HepG2 (cell line): ENCODE measurements at regions not wholly inside any gene's neighbourhood (a gene's known extent, or its start where the extent isn't known, plus 50 kb on each side); places are given as distances from the start of the nearest gene placed in this dataset.

ENCODE experiments used
- ATAC-seq: fragments of 200-7000 bp; cut with Tn5 transposase; 3 replicates; pipeline ENCODE4 v1.9.1; 2020; ENCODE audit warnings: mild to moderate bottlenecking, moderate library complexity
- BruUV-seq: library from RNA; stranded (reverse); fragments of 400-500 nt; replicated peaks from 2 replicates; lab custom pipeline; 2021; lab: Mats Ljungman, UMichigan
- CTCF ChIA-PET: fragments of 300-600 bp; formaldehyde crosslinking; extraction: SDS; loops from one replicate; lab custom pipeline; 2021; ENCODE audit warnings: low total read pairs, inconsistent platforms, low intra/inter-chr PET ratio; lab: Yijun Ruan, JAX
- POLR2A ChIA-PET: fragments of 350-600 bp; sonication (Branson Sonifier 250); formaldehyde crosslinking; loops from one replicate; lab custom pipeline; 2020; ENCODE audit warnings: antibody characterized with exemption, inconsistent platforms; lab: Yijun Ruan, JAX
- DNase-seq: peaks from one replicate; pipeline ENCODE4 v3.0.0-alpha.2; 2015; ENCODE audit warnings: low spot score
- FAIRE-seq: peaks from 3 replicates; lab custom pipeline; 2011; peaks lifted over from hg19 to GRCh38; lab: Jason Lieb, UNC
- H2AFZ ChIP-seq: one replicate; pipeline ENCODE4 v1.6.1; 2011; ENCODE audit warnings: low read length, inconsistent platforms
- H3K27ac ChIP-seq: fragments of 300-600 bp; 3 replicates; pipeline ENCODE4 v1.8.0; 2011; ENCODE audit warnings: mixed run types, mild to moderate bottlenecking, mixed read lengths, low read length, inconsistent platforms; ENCODE audit not compliant: insufficient read depth; ENCODE audit errors: extremely low read length
- H3K27me3 ChIP-seq, 2 experiments: fragments of 200-600 bp in 1 of 2; 2 replicates in 1 of 2; 3 replicates in 1 of 2; pipeline versions ENCODE4 v1.6.0 to v1.8.0; 2011; ENCODE audit warnings: low read length in 2 of 2, mild to moderate bottlenecking in 2 of 2, moderate library complexity in 2 of 2, inconsistent platforms in 1 of 2; ENCODE audit not compliant: insufficient read depth in 2 of 2, control insufficient read depth in 1 of 2
- H3K36me3 ChIP-seq, 2 experiments: fragments of 200-600 bp in 1 of 2; replicated peaks in 1 of 2; 2 replicates in 1 of 2; 3 replicates in 1 of 2; pipeline versions ENCODE4 v1.5.1 to v1.8.0; 2011; ENCODE audit warnings: low read length in 2 of 2, inconsistent platforms in 1 of 2; ENCODE audit not compliant: insufficient read depth in 2 of 2, control insufficient read depth in 1 of 2
- H3K4me1 ChIP-seq: 2 replicates; pipeline ENCODE4 v1.5.1; 2012; ENCODE audit warnings: low read length, inconsistent platforms; ENCODE audit not compliant: insufficient read depth
- H3K4me2 ChIP-seq: 2 replicates; pipeline ENCODE4 v1.6.0; 2011; ENCODE audit warnings: low read depth, low read length, inconsistent platforms
- H3K4me3 ChIP-seq, 3 experiments: fragments of 200-600 bp in 1 of 3; sonication (generic), shearing (Covaris generic) in 1 of 3; replicated peaks in 1 of 3; 2 replicates each; pipeline ENCODE4 v1.5.1; 2011 to 2016; ENCODE audit warnings: low read length in 3 of 3, inconsistent platforms in 2 of 3, low read depth in 2 of 3, mild to moderate bottlenecking in 2 of 3, control low read depth in 1 of 3, mixed read lengths in 1 of 3; ENCODE audit not compliant: insufficient read depth in 1 of 3
- H3K79me2 ChIP-seq: one replicate; pipeline ENCODE4 v1.6.1; 2011; ENCODE audit warnings: low read length, inconsistent platforms; ENCODE audit not compliant: insufficient read depth
- H3K9ac ChIP-seq: 2 replicates; pipeline ENCODE4 v1.6.0; 2011; ENCODE audit warnings: mild to moderate bottlenecking, low read depth, low read length, inconsistent platforms; ENCODE audit not compliant: insufficient read depth
- H3K9me3 ChIP-seq: 2 replicates; pipeline ENCODE4 v1.5.1; 2012; ENCODE audit warnings: mild to moderate bottlenecking, low read length
- H4K20me1 ChIP-seq: 2 replicates; pipeline ENCODE4 v1.6.0; 2011; ENCODE audit warnings: inconsistent platforms, mild to moderate bottlenecking, low read length, moderate library complexity; ENCODE audit not compliant: insufficient read depth
- FOSL2 ChIP-seq: sonication (generic); formaldehyde crosslinking; IDR thresholded peaks from 2 replicates; pipeline ENCODE4 v1.4.0; 2020; ENCODE audit warnings: missing genetic modification reagents
- GTF2F1 ChIP-seq: fragments of 150-350 bp; IDR thresholded peaks from 2 replicates; pipeline ENCODE4 v1.6.1; 2014; ENCODE audit warnings: low read length
- KLF11 ChIP-seq: IDR thresholded peaks from 2 replicates; pipeline ENCODE4 v1.6.1; 2016; ENCODE audit warnings: missing compliant biosample characterization
- KLF16 ChIP-seq, 2 experiments: sonication (generic) in 1 of 2; formaldehyde crosslinking in 1 of 2; IDR thresholded peaks; 2 replicates each; pipeline versions ENCODE4 v1.6.1 to v1.8.0; 2016 to 2023; ENCODE audit warnings: missing genetic modification reagents in 2 of 2, missing compliant biosample characterization in 1 of 2
- MED1 ChIP-seq: sonication (generic); formaldehyde crosslinking; IDR thresholded peaks from 2 replicates; pipeline ENCODE4 v1.4.0; 2020; ENCODE audit warnings: missing genetic modification reagents
- SNAI1 ChIP-seq: sonication (generic); formaldehyde crosslinking; IDR thresholded peaks from 2 replicates; pipeline ENCODE4 v1.5.0; 2020; ENCODE audit warnings: mild to moderate bottlenecking, missing genetic modification reagents, borderline replicate concordance
- SP5 ChIP-seq: IDR thresholded peaks from 2 replicates; pipeline ENCODE4 v1.6.1; 2016; ENCODE audit warnings: low read depth, borderline replicate concordance
- TBX2 ChIP-seq: sonication (generic); formaldehyde crosslinking; IDR thresholded peaks from 2 replicates; pipeline ENCODE4 v1.5.0; 2020; ENCODE audit warnings: missing genetic modification reagents, mild to moderate bottlenecking, borderline replicate concordance
- ZNF256 ChIP-seq: sonication (generic); formaldehyde crosslinking; conservative IDR thresholded peaks from 2 replicates; pipeline ENCODE4 v1.4.0; 2020; ENCODE audit warnings: missing genetic modification reagents
- ZNF569 ChIP-seq: sonication (generic); formaldehyde crosslinking; IDR thresholded peaks from 2 replicates; pipeline ENCODE4 v1.5.0; 2020; ENCODE audit warnings: mild to moderate bottlenecking, missing genetic modification reagents, moderate library complexity, borderline replicate concordance
- ZNF816 ChIP-seq: sonication (generic); formaldehyde crosslinking; IDR thresholded peaks from 2 replicates; pipeline ENCODE4 v1.8.0; 2022; ENCODE audit warnings: missing genetic modification reagents, mild to moderate bottlenecking, borderline replicate concordance
- WGBS: methylation state at CpG from one replicate; pipeline ENCODE4 v1.1.6; 2017; ENCODE audit warnings: low lambda C conversion rate; 5-methylcytosine and 5-hydroxymethylcytosine counted together
- in situ Hi-C: cut with HindIII; loops from 2 replicates; pipeline ENCODE4 v1.10.0; 2017; ENCODE audit warnings: low pct_unique_long_range_greater_than_20kb; ENCODE audit not compliant: extremely low pct_ligation_motif_present
- intact Hi-C: fragments of 100-400 bp; cut with micrococcal nuclease; formaldehyde crosslinking; loops from one replicate; pipeline ENCODE4 v1.10.0; 2022; ENCODE audit not compliant: unreplicated experiment
- TF ChIP-seq, protein P1 (sequence below): sonication (generic); formaldehyde crosslinking; IDR thresholded peaks from 2 replicates; pipeline ENCODE4 v1.5.0; 2020; ENCODE audit warnings: missing genetic modification reagents, mild to moderate bottlenecking, borderline replicate concordance
- TF ChIP-seq, protein P2 (sequence below): sonication (generic); formaldehyde crosslinking; IDR thresholded peaks from 2 replicates; pipeline ENCODE4 v1.9.0; 2021; ENCODE audit warnings: missing genetic modification reagents, mild to moderate bottlenecking, borderline replicate concordance
- TF ChIP-seq, protein P3 (sequence below): sonication (generic); formaldehyde crosslinking; IDR thresholded peaks from 2 replicates; pipeline ENCODE4 v1.5.0; 2020; ENCODE audit warnings: missing genetic modification reagents, mild to moderate bottlenecking, borderline replicate concordance
- TF ChIP-seq, protein P4 (sequence below): sonication (generic); formaldehyde crosslinking; IDR thresholded peaks from 2 replicates; pipeline ENCODE4 v1.4.0; 2020; ENCODE audit warnings: missing genetic modification reagents
- TF ChIP-seq, protein P5 (sequence below): sonication (generic); formaldehyde crosslinking; IDR thresholded peaks from 2 replicates; pipeline ENCODE4 v1.4.0; 2020; ENCODE audit warnings: mild to moderate bottlenecking, low read depth, missing genetic modification reagents
- TF ChIP-seq, protein P6 (sequence below): sonication (generic); formaldehyde crosslinking; IDR thresholded peaks from 2 replicates; pipeline ENCODE4 v1.5.1; 2020; ENCODE audit warnings: missing genetic modification reagents, mild to moderate bottlenecking, borderline replicate concordance
- TF ChIP-seq, protein P7 (sequence below): sonication (generic); formaldehyde crosslinking; IDR thresholded peaks from 2 replicates; pipeline ENCODE4 v1.5.0; 2020; ENCODE audit warnings: missing genetic modification reagents

DNA sequence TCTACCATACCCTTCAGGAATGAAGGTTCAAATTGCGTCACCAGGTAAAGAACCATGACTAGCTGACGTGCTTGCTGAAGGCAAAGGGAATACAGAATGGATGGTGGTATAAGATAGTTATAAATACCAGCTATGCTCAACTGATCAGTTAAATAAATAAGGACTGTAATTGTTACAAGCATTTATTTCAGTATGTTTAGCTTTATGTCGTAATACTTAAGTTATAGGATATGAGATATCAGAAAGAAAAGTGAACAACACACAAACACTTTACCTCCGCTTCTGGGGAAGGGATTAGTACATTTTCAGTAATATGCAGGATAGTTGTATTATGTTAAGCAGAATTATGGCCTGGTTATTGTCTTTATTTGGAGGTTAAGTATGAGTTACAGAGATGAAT is 416.1 kb downstream of the BTG1 start:
- no peaks in the 10 kb centered on the region for H3K4me1 ChIP-seq
- ATAC-seq (no peak), DNase-seq (no peak), FAIRE-seq (no peak)
- H3K79me2 ChIP-seq: no peaks in the 10 kb centered on the region
- no peak overlapping the region for H2AFZ ChIP-seq
- BruUV-seq: no TSS peak
- H3K27me3 ChIP-seq: no peaks in the 10 kb centered on the region
- H3K4me3 ChIP-seq: no peak overlapping the region
- H3K36me3 ChIP-seq: no peaks in the 10 kb centered on the region
- intact Hi-C loops (no loop called here), in situ Hi-C loops (no loop called here)
- 0 out of 2 replicates have a peak, but pooled peaks cover 1% of the 10 kb centered on the region for H3K9me3 ChIP-seq
- H3K4me2 ChIP-seq: no peak overlapping the region
- H4K20me1 ChIP-seq: no peaks in the 10 kb centered on the region
- no peak overlapping the region for H3K9ac ChIP-seq
- CTCF ChIA-PET: no interaction called here
- WGBS: 13% methylated on average over 4 of the region's 4 CpGs
- TF ChIP-seq, protein P1, sequence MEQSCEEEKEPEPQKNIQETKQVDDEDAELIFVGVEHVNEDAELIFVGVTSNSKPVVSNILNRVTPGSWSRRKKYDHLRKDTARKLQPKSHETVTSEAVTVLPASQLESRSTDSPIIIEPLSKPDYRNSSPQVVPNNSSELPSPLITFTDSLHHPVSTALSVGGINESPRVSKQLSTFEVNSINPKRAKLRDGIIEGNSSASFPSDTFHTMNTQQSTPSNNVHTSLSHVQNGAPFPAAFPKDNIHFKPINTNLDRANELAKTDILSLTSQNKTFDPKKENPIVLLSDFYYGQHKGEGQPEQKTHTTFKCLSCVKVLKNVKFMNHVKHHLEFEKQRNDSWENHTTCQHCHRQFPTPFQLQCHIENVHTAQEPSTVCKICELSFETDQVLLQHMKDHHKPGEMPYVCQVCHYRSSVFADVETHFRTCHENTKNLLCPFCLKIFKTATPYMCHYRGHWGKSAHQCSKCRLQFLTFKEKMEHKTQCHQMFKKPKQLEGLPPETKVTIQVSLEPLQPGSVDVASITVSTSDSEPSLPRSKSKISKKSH (CRISPR knock-in tag): no peak
- TF ChIP-seq, protein P2, sequence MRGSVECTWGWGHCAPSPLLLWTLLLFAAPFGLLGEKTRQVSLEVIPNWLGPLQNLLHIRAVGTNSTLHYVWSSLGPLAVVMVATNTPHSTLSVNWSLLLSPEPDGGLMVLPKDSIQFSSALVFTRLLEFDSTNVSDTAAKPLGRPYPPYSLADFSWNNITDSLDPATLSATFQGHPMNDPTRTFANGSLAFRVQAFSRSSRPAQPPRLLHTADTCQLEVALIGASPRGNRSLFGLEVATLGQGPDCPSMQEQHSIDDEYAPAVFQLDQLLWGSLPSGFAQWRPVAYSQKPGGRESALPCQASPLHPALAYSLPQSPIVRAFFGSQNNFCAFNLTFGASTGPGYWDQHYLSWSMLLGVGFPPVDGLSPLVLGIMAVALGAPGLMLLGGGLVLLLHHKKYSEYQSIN (CRISPR knock-in tag): no peak
- TF ChIP-seq, protein P3, sequence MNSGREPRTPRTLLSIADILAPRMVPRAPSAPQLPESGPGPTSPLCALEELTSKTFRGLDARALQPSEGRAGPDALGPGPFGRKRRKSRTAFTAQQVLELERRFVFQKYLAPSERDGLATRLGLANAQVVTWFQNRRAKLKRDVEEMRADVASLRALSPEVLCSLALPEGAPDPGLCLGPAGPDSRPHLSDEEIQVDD (CRISPR knock-in tag): no peak
- TF ChIP-seq KLF16 (CRISPR knock-in tag; IDR thresholded peaks at IDR 0.05): no peak
- no peak for TF ChIP-seq MED1 (CRISPR knock-in tag)
- TF ChIP-seq TBX2 (CRISPR knock-in tag): no peak
- TF ChIP-seq, protein P4, sequence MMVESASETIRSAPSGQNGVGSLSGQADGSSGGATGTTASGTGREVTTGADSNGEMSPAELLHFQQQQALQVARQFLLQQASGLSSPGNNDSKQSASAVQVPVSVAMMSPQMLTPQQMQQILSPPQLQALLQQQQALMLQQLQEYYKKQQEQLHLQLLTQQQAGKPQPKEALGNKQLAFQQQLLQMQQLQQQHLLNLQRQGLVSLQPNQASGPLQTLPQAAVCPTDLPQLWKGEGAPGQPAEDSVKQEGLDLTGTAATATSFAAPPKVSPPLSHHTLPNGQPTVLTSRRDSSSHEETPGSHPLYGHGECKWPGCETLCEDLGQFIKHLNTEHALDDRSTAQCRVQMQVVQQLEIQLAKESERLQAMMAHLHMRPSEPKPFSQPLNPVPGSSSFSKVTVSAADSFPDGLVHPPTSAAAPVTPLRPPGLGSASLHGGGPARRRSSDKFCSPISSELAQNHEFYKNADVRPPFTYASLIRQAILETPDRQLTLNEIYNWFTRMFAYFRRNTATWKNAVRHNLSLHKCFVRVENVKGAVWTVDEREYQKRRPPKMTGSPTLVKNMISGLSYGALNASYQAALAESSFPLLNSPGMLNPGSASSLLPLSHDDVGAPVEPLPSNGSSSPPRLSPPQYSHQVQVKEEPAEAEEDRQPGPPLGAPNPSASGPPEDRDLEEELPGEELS (CRISPR knock-in tag): no peak
- TF ChIP-seq, protein P5, sequence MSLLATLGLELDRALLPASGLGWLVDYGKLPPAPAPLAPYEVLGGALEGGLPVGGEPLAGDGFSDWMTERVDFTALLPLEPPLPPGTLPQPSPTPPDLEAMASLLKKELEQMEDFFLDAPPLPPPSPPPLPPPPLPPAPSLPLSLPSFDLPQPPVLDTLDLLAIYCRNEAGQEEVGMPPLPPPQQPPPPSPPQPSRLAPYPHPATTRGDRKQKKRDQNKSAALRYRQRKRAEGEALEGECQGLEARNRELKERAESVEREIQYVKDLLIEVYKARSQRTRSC (CRISPR knock-in tag): no peak
- TF ChIP-seq FOSL2 (CRISPR knock-in tag): no peak
- no peak for TF ChIP-seq SNAI1 (CRISPR knock-in tag)
- TF ChIP-seq, protein P6, sequence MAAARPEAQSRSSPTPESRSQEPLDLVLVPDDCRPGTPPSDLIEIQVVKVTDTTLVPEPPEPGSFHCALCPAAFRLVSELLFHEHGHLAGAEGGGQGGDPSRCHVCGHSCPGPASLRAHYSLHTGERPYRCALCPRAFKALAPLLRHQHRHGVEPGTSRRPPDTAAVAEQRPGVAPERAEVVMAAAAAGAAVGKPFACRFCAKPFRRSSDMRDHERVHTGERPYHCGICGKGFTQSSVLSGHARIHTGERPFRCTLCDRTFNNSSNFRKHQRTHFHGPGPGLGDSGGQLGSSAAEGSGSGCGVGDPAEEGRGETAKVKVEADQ: no peak
- TF ChIP-seq KLF11 (CRISPR knock-in tag): no peak
- TF ChIP-seq ZNF569 (CRISPR knock-in tag): no peak
- no peak for TF ChIP-seq ZNF256
- TF ChIP-seq, protein P7, sequence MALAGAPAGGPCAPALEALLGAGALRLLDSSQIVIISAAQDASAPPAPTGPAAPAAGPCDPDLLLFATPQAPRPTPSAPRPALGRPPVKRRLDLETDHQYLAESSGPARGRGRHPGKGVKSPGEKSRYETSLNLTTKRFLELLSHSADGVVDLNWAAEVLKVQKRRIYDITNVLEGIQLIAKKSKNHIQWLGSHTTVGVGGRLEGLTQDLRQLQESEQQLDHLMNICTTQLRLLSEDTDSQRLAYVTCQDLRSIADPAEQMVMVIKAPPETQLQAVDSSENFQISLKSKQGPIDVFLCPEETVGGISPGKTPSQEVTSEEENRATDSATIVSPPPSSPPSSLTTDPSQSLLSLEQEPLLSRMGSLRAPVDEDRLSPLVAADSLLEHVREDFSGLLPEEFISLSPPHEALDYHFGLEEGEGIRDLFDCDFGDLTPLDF (CRISPR knock-in tag): no peak
- no peak for TF ChIP-seq GTF2F1
- no peak for TF ChIP-seq SP5 (CRISPR knock-in tag)
- TF ChIP-seq ZNF816: no peak
- no peak overlapping the region for H3K27ac ChIP-seq
- POLR2A ChIA-PET: no interaction called here
